Testis (tissue), 2 donors: ENCODE measurements at regions not wholly inside any gene's neighbourhood (a gene's known extent, or its start where the extent isn't known, plus 50 kb on each side); places are given as distances from the start of the nearest gene placed in this dataset.

Experiments used
- POLR2A ChIP-seq: fragments of 450-650 bp; IDR thresholded peaks from one replicate; pipeline ENCODE4 v1.6.1; 2017; ENCODE audit warnings: antibody characterized with exemption, mild to moderate bottlenecking, moderate library complexity
- TF ChIP-seq, protein P1 (sequence below), 3 experiments: fragments of 450-650 bp in 2 of 3; fragments of 200-600 bp in 1 of 3; sonication (generic) in 1 of 3; IDR thresholded peaks; one replicate each; pipeline ENCODE4 v1.5.1; 2016 to 2019; ENCODE audit warnings: antibody characterized with exemption in 3 of 3, mild to moderate bottlenecking in 2 of 3, moderate library complexity in 1 of 3

DNA sequence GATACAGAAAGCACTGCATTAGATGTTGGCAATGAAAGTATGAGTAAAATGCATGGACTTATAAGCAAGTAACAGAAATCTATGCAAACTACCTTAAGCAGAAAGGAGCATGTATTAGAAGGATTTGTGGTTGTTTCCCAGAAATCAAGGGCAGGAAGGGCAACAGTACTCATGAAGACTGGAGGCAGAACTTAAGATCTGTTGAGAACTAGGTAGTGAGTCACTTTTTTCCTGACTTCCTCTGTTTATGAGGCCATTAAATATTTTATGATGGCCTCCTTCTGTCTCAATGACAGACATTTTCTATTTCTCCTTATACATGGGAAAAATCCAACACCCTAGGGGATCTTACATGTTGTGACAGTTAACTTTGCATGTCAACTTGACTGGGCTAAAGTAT lies 398.2 kb downstream of the MID1IP1 start:
- TF ChIP-seq, protein P1, sequence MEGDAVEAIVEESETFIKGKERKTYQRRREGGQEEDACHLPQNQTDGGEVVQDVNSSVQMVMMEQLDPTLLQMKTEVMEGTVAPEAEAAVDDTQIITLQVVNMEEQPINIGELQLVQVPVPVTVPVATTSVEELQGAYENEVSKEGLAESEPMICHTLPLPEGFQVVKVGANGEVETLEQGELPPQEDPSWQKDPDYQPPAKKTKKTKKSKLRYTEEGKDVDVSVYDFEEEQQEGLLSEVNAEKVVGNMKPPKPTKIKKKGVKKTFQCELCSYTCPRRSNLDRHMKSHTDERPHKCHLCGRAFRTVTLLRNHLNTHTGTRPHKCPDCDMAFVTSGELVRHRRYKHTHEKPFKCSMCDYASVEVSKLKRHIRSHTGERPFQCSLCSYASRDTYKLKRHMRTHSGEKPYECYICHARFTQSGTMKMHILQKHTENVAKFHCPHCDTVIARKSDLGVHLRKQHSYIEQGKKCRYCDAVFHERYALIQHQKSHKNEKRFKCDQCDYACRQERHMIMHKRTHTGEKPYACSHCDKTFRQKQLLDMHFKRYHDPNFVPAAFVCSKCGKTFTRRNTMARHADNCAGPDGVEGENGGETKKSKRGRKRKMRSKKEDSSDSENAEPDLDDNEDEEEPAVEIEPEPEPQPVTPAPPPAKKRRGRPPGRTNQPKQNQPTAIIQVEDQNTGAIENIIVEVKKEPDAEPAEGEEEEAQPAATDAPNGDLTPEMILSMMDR (IDR thresholded peaks at IDR 0.05): no peak
- TF ChIP-seq POLR2A: no peak
